Aorta (tissue), 5 donors: ENCODE measurements at regions not wholly inside any gene's neighbourhood (a gene's known extent, or its start where the extent isn't known, plus 50 kb on each side); places are given as distances from the start of the nearest gene placed in this dataset.
"Not testable (repeated sequence)": the region's sequence is repeated elsewhere in the genome, so short reads cannot be mapped to it uniquely, and the experiment has no call there.

Source experiments
- ATAC-seq: fragments of 200-7000 bp; cut with Tn5 transposase; one replicate; pipeline ENCODE4 v1.9.1; 2022; ENCODE audit warnings: moderate library complexity; ENCODE audit not compliant: low FRiP score
- DNase-seq, 2 donors: peaks; one replicate each; pipeline ENCODE4 v3.0.0-alpha.2; 2020
- H3K27ac ChIP-seq, 2 donors: one replicate each; pipeline ENCODE4 v1.5.1; 2013; ENCODE audit warnings: low read length in 2 of 2, mild to moderate bottlenecking in 2 of 2, moderate library complexity in 2 of 2, control low read depth in 1 of 2, inconsistent platforms in 1 of 2, low read depth in 1 of 2
- H3K27me3 ChIP-seq, 2 donors: one replicate each; pipeline ENCODE4 v1.6.1; 2013; ENCODE audit warnings: control low read depth in 1 of 2, low read length in 1 of 2, mild to moderate bottlenecking in 1 of 2, moderate library complexity in 1 of 2; ENCODE audit not compliant: insufficient read depth in 2 of 2, control insufficient read depth in 1 of 2
- H3K36me3 ChIP-seq, 2 donors: one replicate each; pipeline ENCODE4 v1.6.1; 2013; ENCODE audit warnings: control low read depth in 1 of 2, low read length in 1 of 2, mild to moderate bottlenecking in 1 of 2; ENCODE audit not compliant: insufficient read depth in 2 of 2, control insufficient read depth in 1 of 2
- H3K4me1 ChIP-seq, 2 donors: one replicate each; pipeline ENCODE4 v1.6.1; 2013; ENCODE audit warnings: low read length in 2 of 2, control low read depth in 1 of 2, mild to moderate bottlenecking in 1 of 2, moderate library complexity in 1 of 2; ENCODE audit not compliant: insufficient read depth in 2 of 2, control insufficient read depth in 1 of 2
- H3K4me3 ChIP-seq, 2 donors: one replicate each; pipeline ENCODE4 v1.5.1; 2013; ENCODE audit warnings: low read length in 2 of 2, control low read depth in 1 of 2, mild to moderate bottlenecking in 1 of 2
- H3K9me3 ChIP-seq: one replicate; pipeline ENCODE4 v1.6.1; 2013; ENCODE audit warnings: mild to moderate bottlenecking, low read length; ENCODE audit not compliant: control insufficient read depth
- WGBS, 2 donors: extraction: QIAGEN DNeasy Blood & Tissue Kit; methylation state at CpG; one replicate each; pipeline ENCODE4 v1.1.7; 2013; 5-methylcytosine and 5-hydroxymethylcytosine counted together
- intact Hi-C, 2 donors: fragments of 100-400 bp; cut with DNase I; formaldehyde crosslinking; loops; one replicate each; pipeline versions ENCODE4 v1.14.2 to v1.15.0; 2022
- donor health status: healthy with polysubstance abuse.
- donor health status: Bipolar disorder and iron deficiency.
- donor health status: DM: no; HTN: no; CAD: no.
- donor health status: DM: no; HTN: no; CAD: no.
- donor health status: DM: yes; HTN: yes; CAD: no.

GRCh38 chr13:81563091-81563490, 1222.2 kb upstream of the SPRY2 start:
- no peaks in the 10 kb centered on the region for H3K36me3 ChIP-seq
- H3K4me1 ChIP-seq = no peaks in the 10 kb centered on the region
- intact Hi-C loops = no loop called here
- no peaks in the 10 kb centered on the region for H3K9me3 ChIP-seq
- no peaks in the 10 kb centered on the region for H3K27me3 ChIP-seq
- ATAC-seq (no peak), DNase-seq (no peak)
- H3K27ac ChIP-seq = no peak overlapping the region
- no peak overlapping the region for H3K4me3 ChIP-seq

DNA sequence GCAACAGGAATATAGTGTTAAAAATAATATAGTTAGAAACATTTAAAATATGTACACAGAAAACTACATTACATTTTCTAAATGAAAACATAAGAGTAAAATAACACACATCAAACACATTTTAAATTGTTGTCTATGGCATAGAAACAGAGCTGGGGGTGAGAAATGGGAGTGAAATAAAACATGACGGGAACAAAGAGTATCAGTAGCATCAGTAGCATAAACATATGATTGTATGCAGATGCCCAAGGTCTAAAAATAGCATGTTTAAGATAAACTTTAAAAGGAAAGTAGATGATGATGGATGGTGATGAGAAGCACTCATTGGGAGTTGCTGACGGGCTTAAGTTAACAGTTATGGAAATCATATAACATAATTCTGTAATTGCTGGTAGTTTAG, 1221.7 kb upstream of the SPRY2 start:
- 52 to 61% methylated on average over 2 of the region's 2 CpGs for WGBS, 2 donors
- Histone ChIP-seq H3K36me3 (no peaks in the 10 kb centered on the region), H3K4me3 (no peak overlapping the region), H3K4me1 (no peaks in the 10 kb centered on the region), H3K9me3 (no peaks in the 10 kb centered on the region), H3K27ac (no peak overlapping the region), H3K27me3 (no peaks in the 10 kb centered on the region)
- no peak for ATAC-seq
- intact Hi-C loops = no loop called here
- no peak for DNase-seq

GRCh38 chr13:81551036-81551435, 1210.1 kb upstream of the SPRY2 start:
- intact Hi-C loops = no loop called here
- no peak overlapping the region for H3K4me3 ChIP-seq

GRCh38 chr13:81546294-81546693, 1205.4 kb upstream of the SPRY2 start:
- H3K27me3 ChIP-seq, intact Hi-C loops, H3K4me1 ChIP-seq, H3K27ac ChIP-seq, H3K9me3 ChIP-seq, DNase-seq, ATAC-seq, H3K36me3 ChIP-seq, H3K4me3 ChIP-seq: not testable (repeated sequence)
- WGBS, 2 donors = 85 to 96% methylated on average over 2 of the region's 2 CpGs

More at GRCh38 chr13:81551036-81551435, 1210.1 kb upstream of the SPRY2 start:
- no peak overlapping the region for H3K27ac ChIP-seq
- H3K4me1 ChIP-seq = no peaks in the 10 kb centered on the region
- WGBS, 2 donors = 44 to 73% methylated on average over 2 of the region's 2 CpGs
- ATAC-seq = no peak
- H3K27me3 ChIP-seq = no peaks in the 10 kb centered on the region
- no peaks in the 10 kb centered on the region for H3K36me3 ChIP-seq
- DNase-seq = no peak
- no peaks in the 10 kb centered on the region for H3K9me3 ChIP-seq

GRCh38 chr13:81540777-81541176, 1199.9 kb upstream of the SPRY2 start:
- H3K36me3 ChIP-seq = no peaks in the 10 kb centered on the region
- no peaks in the 10 kb centered on the region for H3K27me3 ChIP-seq
- 68 to 73% methylated on average over 1 of the region's 1 CpG for WGBS, 2 donors
- no peak overlapping the region for H3K27ac ChIP-seq
- no peaks in the 10 kb centered on the region for H3K4me1 ChIP-seq
- no peak overlapping the region for H3K4me3 ChIP-seq
- no peak for ATAC-seq
- DNase-seq = no peak
- H3K9me3 ChIP-seq = no peaks in the 10 kb centered on the region
- intact Hi-C loops = no loop called here

DNA sequence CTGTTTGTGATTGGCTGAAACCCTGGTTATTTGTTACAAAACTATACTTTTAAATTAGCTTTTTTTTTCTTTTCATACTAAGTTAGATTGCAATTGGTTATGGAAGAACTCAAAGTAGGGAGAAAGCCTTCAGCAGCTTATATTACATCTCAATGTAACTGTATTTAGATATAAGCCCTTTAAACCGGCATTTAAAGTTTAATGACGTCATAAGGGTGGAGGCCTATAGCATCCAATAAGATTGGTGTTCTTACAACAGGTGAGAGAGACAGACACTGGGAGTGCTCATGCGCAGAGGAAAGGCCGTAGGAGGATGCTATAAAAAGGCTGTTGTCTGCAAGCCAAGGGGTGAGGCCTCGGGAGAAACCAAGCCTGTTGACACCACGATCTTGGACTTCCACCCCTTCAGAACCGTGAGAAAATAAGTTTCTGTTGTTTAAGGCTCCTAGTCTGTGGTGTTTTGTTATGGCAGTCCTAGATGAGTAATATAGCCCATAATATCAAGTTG, 1198.8 kb upstream of the SPRY2 start:
- H3K27me3 ChIP-seq = no peaks in the 10 kb centered on the region
- H3K9me3 ChIP-seq = no peaks in the 10 kb centered on the region
- 73% methylated on average over 7 of the region's 7 CpGs for WGBS, 2 donors
- DNase-seq (no peak), ATAC-seq (no peak)
- H3K27ac ChIP-seq = no peak overlapping the region
- no peaks in the 10 kb centered on the region for H3K36me3 ChIP-seq
- no peaks in the 10 kb centered on the region for H3K4me1 ChIP-seq
- intact Hi-C loops = no loop called here
- no peak overlapping the region for H3K4me3 ChIP-seq

DNA sequence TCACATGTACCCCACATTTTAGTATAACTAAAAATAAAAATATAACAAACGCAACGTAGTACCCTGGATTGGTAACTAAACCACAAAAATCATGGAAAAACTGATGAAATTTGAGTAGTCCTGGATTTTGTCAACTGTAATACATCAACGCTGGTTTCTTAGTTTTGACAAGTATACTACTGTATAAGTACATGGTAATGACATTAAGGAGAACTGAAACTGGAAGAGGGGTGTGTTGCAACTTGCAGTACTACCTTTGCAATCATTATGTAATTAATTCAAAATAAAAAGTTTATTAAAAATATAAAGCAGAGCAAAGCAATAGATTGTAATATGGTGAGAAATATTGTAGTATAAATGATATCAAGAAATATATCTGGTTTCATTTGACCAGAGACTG, 1158.0 kb upstream of the SPRY2 start:
- H3K4me3 ChIP-seq = no peak overlapping the region
- no peaks in the 10 kb centered on the region for H3K36me3 ChIP-seq
- H3K27me3 ChIP-seq = no peaks in the 10 kb centered on the region
- intact Hi-C loops = no loop called here
- 78 to 80% methylated on average over 3 of the region's 3 CpGs for WGBS, 2 donors
- H3K27ac ChIP-seq = no peak overlapping the region
- DNase-seq (no peak), ATAC-seq (no peak)
- no peaks in the 10 kb centered on the region for H3K9me3 ChIP-seq
- H3K4me1 ChIP-seq = no peaks in the 10 kb centered on the region

DNA sequence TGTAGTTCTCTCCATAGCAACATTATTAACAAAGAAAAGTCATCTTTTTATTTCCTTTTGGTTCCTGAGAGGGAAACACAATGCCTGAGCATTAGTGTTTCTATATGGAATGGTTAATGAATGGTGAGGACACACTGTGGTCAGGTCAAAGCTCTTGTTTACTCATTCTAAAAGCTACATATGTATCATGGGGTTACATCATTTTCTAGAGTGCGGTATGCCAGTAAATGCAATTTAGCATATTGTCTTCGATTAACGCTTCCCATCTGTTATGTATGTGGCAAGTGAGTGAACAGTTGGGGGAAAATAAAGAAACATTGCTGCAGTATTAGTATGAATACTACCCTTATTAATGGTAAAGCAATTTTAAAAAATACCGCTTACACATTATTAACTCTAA, 1152.2 kb upstream of the SPRY2 start:
- WGBS, 2 donors = 80 to 85% methylated on average over 4 of the region's 4 CpGs
- intact Hi-C loops = no loop called here
- no peaks in the 10 kb centered on the region for H3K27me3 ChIP-seq

DNA sequence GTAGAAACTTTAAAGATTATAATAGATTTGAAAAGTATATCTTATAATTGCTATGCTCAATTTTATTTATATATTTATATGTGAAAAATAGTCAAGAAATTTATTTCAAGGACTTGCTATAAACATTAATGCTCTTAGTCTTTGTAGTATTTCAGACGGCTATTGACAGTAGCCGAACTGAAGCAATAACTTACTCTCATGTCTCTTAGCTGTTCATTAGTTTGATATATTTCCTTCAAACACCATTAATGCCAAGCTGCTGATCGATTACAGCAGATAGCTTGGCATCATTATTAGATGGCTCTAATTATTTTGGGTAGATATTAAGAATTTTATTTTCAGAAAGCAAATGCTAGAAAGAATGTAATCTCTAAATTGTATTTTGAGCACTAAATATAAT, 1151.5 kb upstream of the SPRY2 start:
- 63 to 74% methylated on average over 3 of the region's 3 CpGs for WGBS, 2 donors
- ATAC-seq = no peak
- intact Hi-C loops = no loop called here

More for the DNA sequence above, 1152.2 kb upstream of the SPRY2 start:
- H3K4me1 ChIP-seq = no peaks in the 10 kb centered on the region
- ATAC-seq (no peak), DNase-seq (no peak)
- H3K4me3 ChIP-seq = no peak overlapping the region
- H3K36me3 ChIP-seq = no peaks in the 10 kb centered on the region
- no peaks in the 10 kb centered on the region for H3K9me3 ChIP-seq
- no peak overlapping the region for H3K27ac ChIP-seq

More for the DNA sequence above, 1151.5 kb upstream of the SPRY2 start:
- Histone ChIP-seq H3K27me3 (no peaks in the 10 kb centered on the region), H3K9me3 (no peaks in the 10 kb centered on the region), H3K4me3 (no peak overlapping the region), H3K27ac (no peak overlapping the region), H3K36me3 (no peaks in the 10 kb centered on the region), H3K4me1 (no peaks in the 10 kb centered on the region)
- DNase-seq = no peak
